HepG2 (cell line): ENCODE measurements at regions not wholly inside any gene's neighbourhood (a gene's known extent, or its start where the extent isn't known, plus 50 kb on each side); places are given as distances from the start of the nearest gene placed in this dataset.

ENCODE experiments used
- ATAC-seq: fragments of 200-7000 bp; cut with Tn5 transposase; 3 replicates; pipeline ENCODE4 v1.9.1; 2020; ENCODE audit warnings: mild to moderate bottlenecking, moderate library complexity
- BruUV-seq: library from RNA; stranded (reverse); fragments of 400-500 nt; replicated peaks from 2 replicates; lab custom pipeline; 2021; lab: Mats Ljungman, UMichigan
- CTCF ChIA-PET: fragments of 300-600 bp; formaldehyde crosslinking; extraction: SDS; loops from one replicate; lab custom pipeline; 2021; ENCODE audit warnings: low total read pairs, inconsistent platforms, low intra/inter-chr PET ratio; lab: Yijun Ruan, JAX
- POLR2A ChIA-PET: fragments of 350-600 bp; sonication (Branson Sonifier 250); formaldehyde crosslinking; loops from one replicate; lab custom pipeline; 2020; ENCODE audit warnings: antibody characterized with exemption, inconsistent platforms; lab: Yijun Ruan, JAX
- DNase-seq: peaks from one replicate; pipeline ENCODE4 v3.0.0-alpha.2; 2015; ENCODE audit warnings: low spot score
- FAIRE-seq: peaks from 3 replicates; lab custom pipeline; 2011; peaks lifted over from hg19 to GRCh38; lab: Jason Lieb, UNC
- H2AFZ ChIP-seq: one replicate; pipeline ENCODE4 v1.6.1; 2011; ENCODE audit warnings: low read length, inconsistent platforms
- H3K27ac ChIP-seq: fragments of 300-600 bp; 3 replicates; pipeline ENCODE4 v1.8.0; 2011; ENCODE audit warnings: mixed run types, mild to moderate bottlenecking, mixed read lengths, low read length, inconsistent platforms; ENCODE audit not compliant: insufficient read depth; ENCODE audit errors: extremely low read length
- H3K27me3 ChIP-seq, 2 experiments: fragments of 200-600 bp in 1 of 2; 2 replicates in 1 of 2; 3 replicates in 1 of 2; pipeline versions ENCODE4 v1.6.0 to v1.8.0; 2011; ENCODE audit warnings: low read length in 2 of 2, mild to moderate bottlenecking in 2 of 2, moderate library complexity in 2 of 2, inconsistent platforms in 1 of 2; ENCODE audit not compliant: insufficient read depth in 2 of 2, control insufficient read depth in 1 of 2
- H3K36me3 ChIP-seq, 2 experiments: fragments of 200-600 bp in 1 of 2; replicated peaks in 1 of 2; 2 replicates in 1 of 2; 3 replicates in 1 of 2; pipeline versions ENCODE4 v1.5.1 to v1.8.0; 2011; ENCODE audit warnings: low read length in 2 of 2, inconsistent platforms in 1 of 2; ENCODE audit not compliant: insufficient read depth in 2 of 2, control insufficient read depth in 1 of 2
- H3K4me1 ChIP-seq: 2 replicates; pipeline ENCODE4 v1.5.1; 2012; ENCODE audit warnings: low read length, inconsistent platforms; ENCODE audit not compliant: insufficient read depth
- H3K4me2 ChIP-seq: 2 replicates; pipeline ENCODE4 v1.6.0; 2011; ENCODE audit warnings: low read depth, low read length, inconsistent platforms
- H3K4me3 ChIP-seq, 3 experiments: fragments of 200-600 bp in 1 of 3; sonication (generic), shearing (Covaris generic) in 1 of 3; replicated peaks in 1 of 3; 2 replicates each; pipeline ENCODE4 v1.5.1; 2011 to 2016; ENCODE audit warnings: low read length in 3 of 3, inconsistent platforms in 2 of 3, low read depth in 2 of 3, mild to moderate bottlenecking in 2 of 3, control low read depth in 1 of 3, mixed read lengths in 1 of 3; ENCODE audit not compliant: insufficient read depth in 1 of 3
- H3K79me2 ChIP-seq: one replicate; pipeline ENCODE4 v1.6.1; 2011; ENCODE audit warnings: low read length, inconsistent platforms; ENCODE audit not compliant: insufficient read depth
- H3K9ac ChIP-seq: 2 replicates; pipeline ENCODE4 v1.6.0; 2011; ENCODE audit warnings: mild to moderate bottlenecking, low read depth, low read length, inconsistent platforms; ENCODE audit not compliant: insufficient read depth
- H3K9me3 ChIP-seq: 2 replicates; pipeline ENCODE4 v1.5.1; 2012; ENCODE audit warnings: mild to moderate bottlenecking, low read length
- H4K20me1 ChIP-seq: 2 replicates; pipeline ENCODE4 v1.6.0; 2011; ENCODE audit warnings: inconsistent platforms, mild to moderate bottlenecking, low read length, moderate library complexity; ENCODE audit not compliant: insufficient read depth
- ATF1 ChIP-seq: IDR thresholded peaks from 2 replicates; pipeline ENCODE4 v1.6.1; 2016; ENCODE audit warnings: mild to moderate bottlenecking, control low read depth
- EED ChIP-seq: sonication (generic); formaldehyde crosslinking; IDR thresholded peaks from 2 replicates; pipeline ENCODE4 v1.5.0; 2020; ENCODE audit warnings: mild to moderate bottlenecking, missing genetic modification reagents
- ETV6 ChIP-seq: sonication (generic); formaldehyde crosslinking; conservative IDR thresholded peaks from 2 replicates; pipeline ENCODE4 v1.4.0; 2020; ENCODE audit warnings: missing genetic modification reagents
- FOXK2 ChIP-seq: fragments of 450-650 bp; IDR thresholded peaks from 2 replicates; pipeline ENCODE4 v1.6.1; 2016
- KLF13 ChIP-seq: sonication (generic); formaldehyde crosslinking; IDR thresholded peaks from 2 replicates; pipeline ENCODE4 v1.4.0; 2020; ENCODE audit warnings: mild to moderate bottlenecking, missing genetic modification reagents
- MTA1 ChIP-seq: sonication (generic); formaldehyde crosslinking; IDR thresholded peaks from 2 replicates; pipeline ENCODE4 v1.4.0; 2020; ENCODE audit warnings: missing genetic modification reagents, mild to moderate bottlenecking, borderline replicate concordance
- RFX1 ChIP-seq: fragments of 450-650 bp; IDR thresholded peaks from 2 replicates; pipeline ENCODE4 v1.6.1; 2017
- RXRB ChIP-seq: IDR thresholded peaks from 2 replicates; pipeline ENCODE4 v1.6.1; 2016; ENCODE audit warnings: borderline replicate concordance, missing genetic modification reagents, missing compliant biosample characterization
- SCMH1 ChIP-seq: sonication (generic); formaldehyde crosslinking; IDR thresholded peaks from 2 replicates; pipeline ENCODE4 v1.9.0; 2021; ENCODE audit warnings: missing genetic modification reagents, mild to moderate bottlenecking, borderline replicate concordance
- ZBTB37 ChIP-seq: sonication (generic); formaldehyde crosslinking; IDR thresholded peaks from 2 replicates; pipeline ENCODE4 v1.4.0; 2020; ENCODE audit warnings: mild to moderate bottlenecking, missing genetic modification reagents
- ZC3H13 ChIP-seq: sonication (generic); formaldehyde crosslinking; IDR thresholded peaks from 2 replicates; pipeline ENCODE4 v1.8.1; 2023; ENCODE audit warnings: mild to moderate bottlenecking, missing genetic modification reagents, moderate library complexity
- ZNF292 ChIP-seq: sonication (generic); formaldehyde crosslinking; IDR thresholded peaks from 2 replicates; pipeline ENCODE4 v1.8.1; 2022; ENCODE audit warnings: mild to moderate bottlenecking, low read depth, missing genetic modification reagents, borderline replicate concordance
- in situ Hi-C: cut with HindIII; loops from 2 replicates; pipeline ENCODE4 v1.10.0; 2017; ENCODE audit warnings: low pct_unique_long_range_greater_than_20kb; ENCODE audit not compliant: extremely low pct_ligation_motif_present
- intact Hi-C: fragments of 100-400 bp; cut with micrococcal nuclease; formaldehyde crosslinking; loops from one replicate; pipeline ENCODE4 v1.10.0; 2022; ENCODE audit not compliant: unreplicated experiment
- TF ChIP-seq, protein P1 (sequence below): IDR thresholded peaks from 2 replicates; pipeline ENCODE4 v1.6.1; 2016; ENCODE audit warnings: mild to moderate bottlenecking, missing biosample characterization, missing genetic modification reagents

- Histone ChIP-seq H3K9ac (no peak overlapping the region), H3K27ac (no peak overlapping the region), H3K9me3 (no peaks in the 10 kb centered on the region), H3K27me3 (no peaks in the 10 kb centered on the region), H4K20me1 (no peaks in the 10 kb centered on the region), H3K4me1 (no peaks in the 10 kb centered on the region), H3K4me2 (no peak overlapping the region), H2AFZ (no peak overlapping the region), H3K79me2 (no peaks in the 10 kb centered on the region), H3K4me3 (no peak overlapping the region), H3K36me3 (no peaks in the 10 kb centered on the region)
- ChIA-PET CTCF (no interaction called here), POLR2A (no interaction called here)
- in situ Hi-C loops: no loop called here
- DNase-seq (no peak), FAIRE-seq (no peak), ATAC-seq (no peak)
- BruUV-seq: no TSS peak
- intact Hi-C loops: no loop called here
- TF ChIP-seq EED (CRISPR knock-in tag): no peak
- TF ChIP-seq RXRB (CRISPR knock-in tag): no peak
- TF ChIP-seq SCMH1 (CRISPR knock-in tag): no peak
- TF ChIP-seq ZNF292 (CRISPR knock-in tag): no peak
- no peak for TF ChIP-seq RFX1
- no peak for TF ChIP-seq FOXK2
- TF ChIP-seq ATF1 (CRISPR knock-in tag): no peak
- no peak for TF ChIP-seq KLF13 (CRISPR knock-in tag)
- TF ChIP-seq, protein P1, sequence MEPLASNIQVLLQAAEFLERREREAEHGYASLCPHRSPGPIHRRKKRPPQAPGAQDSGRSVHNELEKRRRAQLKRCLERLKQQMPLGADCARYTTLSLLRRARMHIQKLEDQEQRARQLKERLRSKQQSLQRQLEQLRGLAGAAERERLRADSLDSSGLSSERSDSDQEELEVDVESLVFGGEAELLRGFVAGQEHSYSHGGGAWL (CRISPR knock-in tag): no peak
- TF ChIP-seq MTA1 (CRISPR knock-in tag): no peak
- TF ChIP-seq ZC3H13 (CRISPR knock-in tag): no peak
- TF ChIP-seq ZBTB37 (CRISPR knock-in tag): no peak
- no peak for TF ChIP-seq ETV6 (CRISPR knock-in tag)
These were observed 54.9 kb upstream of the NXPH1 start for GRCh38 chr7:8378349-8379019.
